Epithelial cell of proximal tubule (primary cell): ENCODE measurements at regions not wholly inside any gene's neighbourhood (a gene's known extent, or its start where the extent isn't known, plus 50 kb on each side); places are given as distances from the start of the nearest gene placed in this dataset.

ENCODE experiments used
- DNase-seq: peaks from one replicate; pipeline ENCODE4 v3.0.0-alpha.2; 2011; ENCODE audit warnings: low read depth
- H3K4me3 ChIP-seq: 2 replicates; pipeline ENCODE4 v1.5.1; 2011; ENCODE audit warnings: low read depth, mild to moderate bottlenecking, low read length
- CTCF ChIP-seq: conservative IDR thresholded peaks from 2 replicates; pipeline ENCODE4 v1.5.1; 2012; ENCODE audit warnings: low read depth, mild to moderate bottlenecking, low read length

GRCh38 chr9:108620767-108621166, 235.0 kb downstream of the ACTL7B start:
- no peak overlapping the region for H3K4me3 ChIP-seq
- DNase-seq: no peak
- TF ChIP-seq CTCF: no peak

- H3K4me3 ChIP-seq: no peak overlapping the region
- TF ChIP-seq CTCF: no peak
- DNase-seq: no peak
Observed at GRCh38 chr9:108618906-108619550, 236.8 kb downstream of the ACTL7B start.

GRCh38 chr9:108617676-108618075, 238.1 kb downstream of the ACTL7B start:
- DNase-seq: no peak
- H3K4me3 ChIP-seq: no peak overlapping the region
- no peak for TF ChIP-seq CTCF

- TF ChIP-seq CTCF: no peak
- DNase-seq: no peak
- H3K4me3 ChIP-seq: no peak overlapping the region
Observed at GRCh38 chr9:108615152-108615551, 240.6 kb downstream of the ACTL7B start.

GRCh38 chr9:108612513-108612912, 243.3 kb downstream of the ACTL7B start:
- H3K4me3 ChIP-seq: no peak overlapping the region
- TF ChIP-seq CTCF: no peak
- no peak for DNase-seq

- DNase-seq: no peak
- no peak overlapping the region for H3K4me3 ChIP-seq
- TF ChIP-seq CTCF: no peak
Observed at GRCh38 chr9:108609897-108610253, 245.9 kb downstream of the ACTL7B start.

- H3K4me3 ChIP-seq: no peak overlapping the region
- no peak for TF ChIP-seq CTCF
- DNase-seq: no peak
Observed at GRCh38 chr9:108609227-108609896, 246.4 kb downstream of the ACTL7B start.
